ENCODE measurements at regions not wholly inside any gene's neighbourhood (a gene's known extent, or its start where the extent isn't known, plus 50 kb on each side); places are given as distances from the start of the nearest gene placed in this dataset.

DNA sequence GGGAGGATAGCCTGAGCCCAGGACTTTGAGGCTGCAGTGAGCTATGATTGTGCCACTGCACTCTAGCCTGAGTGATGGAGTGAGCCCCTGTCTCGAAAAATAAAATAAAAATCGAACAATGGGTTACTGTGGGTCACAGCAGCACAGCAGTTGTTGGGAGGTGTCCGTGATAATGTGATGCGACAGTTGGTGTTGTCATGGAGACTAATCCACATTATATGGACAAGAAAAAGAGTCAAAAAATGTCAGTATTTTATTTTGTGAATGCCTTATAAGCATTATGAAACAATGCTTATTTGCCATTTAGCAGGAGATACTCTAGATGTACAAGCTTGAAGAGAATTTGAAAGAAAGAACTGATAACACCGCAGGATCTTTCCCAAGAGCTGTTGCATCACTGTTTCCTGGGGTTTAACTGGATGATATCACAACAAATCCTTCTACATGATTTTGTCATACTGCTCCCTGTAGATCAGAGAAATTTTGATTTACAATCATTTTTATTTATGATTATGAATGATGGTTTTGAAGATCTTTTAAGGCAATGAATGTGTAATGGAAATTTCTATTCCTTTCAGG, 195.4 kb downstream of the BAMBI start:
- no peak for DNase-seq (ENCODE audit: extremely low spot score)
- H3K4me3 ChIP-seq (ENCODE audit: low read depth, low read length) = no peak overlapping the region
- 83% methylated on average over 5 of the region's 5 CpGs for WGBS
- no peaks in the 10 kb centered on the region for H3K36me3 ChIP-seq (ENCODE audit: insufficient read depth)
- no peak overlapping the region for H3K27ac ChIP-seq (ENCODE audit: low read depth)
- no peaks in the 10 kb centered on the region for H3K4me1 ChIP-seq (ENCODE audit: insufficient read depth)

DNA sequence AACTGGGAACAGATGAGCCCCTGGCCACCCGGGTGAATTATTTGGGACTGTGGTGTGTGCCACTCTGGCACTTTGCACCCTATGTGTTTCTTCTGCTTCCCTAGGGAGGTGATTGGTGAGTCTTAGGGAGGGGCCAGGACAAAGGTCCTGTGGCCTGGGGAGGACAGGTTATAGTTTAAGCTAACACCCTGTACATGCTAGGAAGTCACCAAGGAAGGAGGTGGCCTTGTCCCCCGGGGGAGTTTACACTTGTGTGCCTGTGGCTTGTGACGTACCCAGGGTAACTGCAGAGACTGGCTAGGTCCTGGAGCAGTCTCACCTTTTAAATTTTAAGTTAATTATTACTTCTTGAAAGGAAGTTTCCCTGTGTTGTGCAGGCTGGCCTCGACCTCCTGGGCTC, 196.2 kb downstream of the BAMBI start:
- no peak overlapping the region for H3K27ac ChIP-seq (ENCODE audit: low read depth)
- no peaks in the 10 kb centered on the region for H3K4me1 ChIP-seq (ENCODE audit: insufficient read depth)
- no peaks in the 10 kb centered on the region for H3K36me3 ChIP-seq (ENCODE audit: insufficient read depth)
- WGBS = 93% methylated on average over 4 of the region's 4 CpGs
- DNase-seq (ENCODE audit: extremely low spot score) = no peak
- H3K4me3 ChIP-seq (ENCODE audit: low read depth, low read length) = no peak overlapping the region

DNA sequence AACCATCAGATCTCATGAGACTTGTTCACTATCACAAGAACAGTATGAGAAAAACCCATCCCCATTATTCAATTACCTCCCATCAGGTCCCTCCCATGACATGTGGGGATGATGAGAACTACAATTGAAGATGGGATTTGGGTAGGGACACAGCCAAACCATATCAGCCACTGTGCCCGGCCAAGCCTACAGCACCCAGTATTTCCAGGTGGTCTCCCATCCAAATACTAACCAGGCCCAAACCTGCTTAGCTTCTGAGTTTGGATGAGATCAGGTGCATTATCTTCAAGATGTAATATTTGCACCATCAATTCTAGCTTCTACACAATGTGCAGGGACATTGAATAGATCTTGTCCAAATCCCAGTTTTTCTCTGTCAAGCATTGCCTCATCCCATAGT, 196.9 kb downstream of the BAMBI start:
- Histone ChIP-seq H3K27ac (ENCODE audit: low read depth) (no peak overlapping the region), H3K4me3 (ENCODE audit: low read depth, low read length) (no peak overlapping the region), H3K4me1 (ENCODE audit: insufficient read depth) (no peaks in the 10 kb centered on the region), H3K36me3 (ENCODE audit: insufficient read depth) (no peaks in the 10 kb centered on the region)
- no peak for DNase-seq (ENCODE audit: extremely low spot score)
- 94% methylated on average over 1 of the region's 1 CpG for WGBS

DNA sequence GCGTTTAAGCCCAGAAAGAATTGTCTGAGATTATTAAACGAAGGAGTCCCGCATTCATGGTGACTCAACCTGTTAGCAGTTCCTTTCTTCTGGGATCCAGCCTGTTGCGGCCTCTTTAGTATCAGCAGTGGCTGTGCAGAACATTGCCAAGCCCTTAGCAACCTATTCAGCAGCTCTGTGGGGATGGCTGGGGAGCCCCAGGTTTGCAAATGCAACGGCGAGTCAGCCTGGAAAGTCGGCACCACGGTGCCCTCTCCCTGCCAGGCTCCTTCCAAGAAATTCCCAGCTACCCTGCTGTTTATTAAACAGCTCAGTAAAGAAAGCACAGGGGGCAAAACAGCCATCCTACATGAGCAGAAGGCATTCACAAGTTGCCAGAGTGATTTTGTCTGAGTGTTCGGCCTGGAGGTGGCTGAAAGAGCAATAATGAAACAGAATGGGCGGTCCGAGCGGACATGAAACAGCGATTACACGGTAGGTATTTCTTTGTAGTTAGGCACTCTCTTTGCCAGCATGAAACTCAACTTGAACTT, 198.3 kb downstream of the BAMBI start:
- WGBS = 68% methylated on average over 14 of the region's 14 CpGs

DNA sequence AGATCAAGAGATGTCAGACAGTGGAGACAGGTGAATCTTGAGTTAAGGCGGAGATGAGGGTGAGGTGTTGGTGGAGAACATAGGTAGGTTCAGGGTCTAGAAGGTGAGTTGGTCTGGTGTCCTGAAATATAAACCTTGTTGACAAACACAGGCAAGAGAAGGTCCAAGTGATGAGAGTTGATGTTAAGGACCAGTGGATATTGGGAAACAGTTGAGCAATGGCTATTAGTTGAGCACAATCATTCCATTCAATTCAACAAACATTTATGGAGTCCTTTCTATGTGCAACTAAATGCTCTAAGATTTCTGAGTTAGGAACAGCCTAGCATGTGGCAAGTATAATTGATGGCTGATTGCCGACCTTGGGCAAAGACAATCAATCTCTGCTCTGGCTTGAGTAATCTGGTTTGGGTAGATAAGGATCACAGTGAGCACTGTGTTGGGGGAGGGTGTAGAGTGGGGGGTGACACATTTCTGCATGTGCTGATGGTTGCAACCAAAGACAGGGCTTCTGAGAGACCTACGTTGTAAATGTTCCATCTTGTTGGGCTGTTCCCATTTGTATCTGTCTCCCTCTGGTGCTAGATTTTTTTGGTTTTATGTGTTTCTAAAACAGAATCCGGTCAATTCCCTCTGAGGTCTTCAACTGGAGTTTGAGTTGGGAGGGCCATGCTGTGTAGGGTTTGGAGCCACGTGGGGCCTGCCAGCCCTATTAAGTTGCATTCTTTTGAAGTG, 201.1 kb downstream of the BAMBI start:
- no peak for DNase-seq (ENCODE audit: extremely low spot score)
- no peaks in the 10 kb centered on the region for H3K36me3 ChIP-seq (ENCODE audit: insufficient read depth)
- no peak overlapping the region for H3K4me3 ChIP-seq (ENCODE audit: low read depth, low read length)
- no peaks in the 10 kb centered on the region for H3K4me1 ChIP-seq (ENCODE audit: insufficient read depth)
- H3K27ac ChIP-seq (ENCODE audit: low read depth) = no peak overlapping the region
- WGBS = 81% methylated on average over 5 of the region's 5 CpGs

More for the DNA sequence above, 198.3 kb downstream of the BAMBI start:
- H3K36me3 ChIP-seq (ENCODE audit: insufficient read depth) = no peaks in the 10 kb centered on the region
- H3K27ac ChIP-seq (ENCODE audit: low read depth) = no peak overlapping the region
- H3K4me3 ChIP-seq (ENCODE audit: low read depth, low read length) = no peak overlapping the region
- DNase-seq (ENCODE audit: extremely low spot score) = no peak
- H3K4me1 ChIP-seq (ENCODE audit: insufficient read depth) = no peaks in the 10 kb centered on the region

DNA sequence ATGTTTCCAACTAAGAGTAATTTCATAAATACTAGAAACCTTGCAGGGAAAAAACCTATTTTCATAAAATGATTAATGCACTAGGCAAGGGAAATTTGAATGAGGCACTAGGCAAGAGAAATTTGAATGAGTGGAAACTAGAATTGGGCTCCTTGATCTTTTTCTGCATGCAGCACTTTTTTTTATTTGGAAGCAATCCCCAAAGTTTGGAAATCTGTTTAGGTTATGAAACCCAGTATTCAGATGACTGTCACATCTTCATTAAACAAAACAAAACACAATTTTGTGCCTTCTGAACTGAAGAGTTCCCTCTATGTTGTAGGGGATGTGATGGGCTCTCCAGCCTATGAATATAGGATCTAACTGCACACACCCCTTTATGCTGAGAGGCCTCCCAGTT, 201.9 kb downstream of the BAMBI start:
- no peak overlapping the region for H3K4me3 ChIP-seq (ENCODE audit: low read depth, low read length)
- no peak for DNase-seq (ENCODE audit: extremely low spot score)
- H3K27ac ChIP-seq (ENCODE audit: low read depth) = no peak overlapping the region
- no peaks in the 10 kb centered on the region for H3K36me3 ChIP-seq (ENCODE audit: insufficient read depth)
- no peaks in the 10 kb centered on the region for H3K4me1 ChIP-seq (ENCODE audit: insufficient read depth)

DNA sequence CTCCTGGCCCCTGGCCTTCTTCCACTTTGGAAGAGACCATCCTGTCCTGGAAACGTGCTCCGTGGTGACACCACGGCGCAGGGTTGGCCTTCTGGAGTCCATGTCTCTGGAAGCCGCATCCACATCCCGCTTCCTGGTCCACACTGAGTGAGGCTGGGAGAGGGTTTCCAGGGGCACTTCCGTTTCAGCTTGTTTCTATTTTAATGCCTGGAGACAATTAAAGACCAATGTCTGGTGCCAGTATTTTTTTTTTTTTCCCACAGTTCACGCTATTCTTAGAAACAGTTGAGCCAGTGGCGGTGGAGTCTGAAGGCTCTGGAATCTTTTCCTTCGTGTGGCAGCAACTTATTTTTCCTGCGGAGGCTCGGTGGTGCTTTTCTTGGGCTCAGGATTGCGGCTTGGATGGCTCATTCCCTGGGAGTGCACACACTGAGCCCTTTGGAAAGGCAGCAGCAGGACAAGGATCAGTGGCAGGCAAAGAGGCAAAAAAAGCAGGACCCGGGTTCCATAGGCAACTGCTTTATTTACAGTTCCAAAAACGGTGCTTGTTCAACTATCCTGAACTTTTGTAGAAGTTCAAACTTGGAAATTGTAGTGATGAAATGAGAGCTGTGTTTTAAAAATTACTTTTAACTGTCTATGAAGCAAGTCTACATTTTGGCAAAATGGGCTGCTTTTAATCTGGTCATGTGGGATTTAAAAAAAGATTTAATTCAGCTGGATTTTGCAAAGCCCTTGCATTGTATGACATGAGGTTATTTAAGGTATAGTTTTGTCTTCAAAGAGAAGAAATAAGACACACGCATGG, 202.8 kb downstream of the BAMBI start:
- DNase-seq (ENCODE audit: extremely low spot score) = no peak
- WGBS = 40% methylated on average over 16 of the region's 16 CpGs
- Histone ChIP-seq H3K36me3 (ENCODE audit: insufficient read depth) (no peaks in the 10 kb centered on the region), H3K4me1 (ENCODE audit: insufficient read depth) (no peaks in the 10 kb centered on the region), H3K4me3 (ENCODE audit: low read depth, low read length) (no peak overlapping the region), H3K27ac (ENCODE audit: low read depth) (no peak overlapping the region)

DNA sequence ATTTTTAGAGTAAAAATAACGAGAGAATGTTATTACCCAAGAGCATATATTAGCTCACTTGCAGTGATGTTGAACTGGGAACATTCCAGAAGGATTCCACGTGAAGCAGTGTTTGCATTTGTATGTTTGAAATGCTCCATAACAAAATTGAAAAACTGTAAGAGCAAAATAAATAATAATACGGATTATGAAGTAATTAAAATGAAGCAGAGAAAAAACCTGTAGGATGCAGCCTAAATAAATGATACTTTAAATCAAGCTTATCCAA, 203.3 kb downstream of the BAMBI start:
- Histone ChIP-seq H3K27ac (ENCODE audit: low read depth) (no peak overlapping the region), H3K4me1 (ENCODE audit: insufficient read depth) (no peaks in the 10 kb centered on the region), H3K4me3 (ENCODE audit: low read depth, low read length) (no peak overlapping the region), H3K36me3 (ENCODE audit: insufficient read depth) (no peaks in the 10 kb centered on the region)
- WGBS = 45% methylated on average over 3 of the region's 3 CpGs
- DNase-seq (ENCODE audit: extremely low spot score) = no peak

DNA sequence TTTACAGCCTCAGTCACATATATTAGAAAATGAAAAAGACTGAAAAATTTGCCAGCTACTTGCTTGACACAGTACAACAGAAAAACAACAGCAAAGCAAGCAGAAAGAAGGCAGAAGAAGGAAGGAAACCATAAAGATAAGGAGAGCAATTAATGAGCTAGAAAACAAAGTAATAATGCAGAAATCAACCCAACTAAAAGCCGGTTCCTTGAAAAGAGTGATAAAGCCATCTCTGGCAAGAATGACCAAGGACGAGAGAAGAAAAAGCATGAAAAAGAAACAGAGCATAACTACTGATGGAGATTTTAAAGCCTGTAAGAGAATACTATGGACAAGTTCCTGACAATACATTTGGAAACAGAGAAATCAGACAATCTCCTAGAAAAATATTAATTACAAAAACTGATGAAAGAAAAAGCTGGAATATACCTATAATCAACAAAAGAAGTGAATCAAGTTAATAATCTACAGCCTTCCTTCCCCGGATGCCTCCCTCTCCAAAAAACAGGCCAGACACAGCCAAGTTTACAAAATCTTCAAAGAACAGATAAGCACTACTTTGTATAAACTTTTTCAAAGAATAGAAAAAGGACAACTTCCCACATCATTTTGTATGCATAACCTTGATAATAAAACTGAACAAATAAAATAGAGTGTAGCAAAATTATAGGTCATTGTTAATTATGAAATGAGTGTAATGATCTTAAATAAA, 204.0 kb downstream of the BAMBI start:
- H3K4me1 ChIP-seq (ENCODE audit: insufficient read depth) = no peaks in the 10 kb centered on the region
- WGBS = 19% methylated on average over 3 of the region's 3 CpGs
- no peaks in the 10 kb centered on the region for H3K36me3 ChIP-seq (ENCODE audit: insufficient read depth)
- DNase-seq (ENCODE audit: extremely low spot score) = no peak
- no peak overlapping the region for H3K4me3 ChIP-seq (ENCODE audit: low read depth, low read length)
- H3K27ac ChIP-seq (ENCODE audit: low read depth) = no peak overlapping the region

DNA sequence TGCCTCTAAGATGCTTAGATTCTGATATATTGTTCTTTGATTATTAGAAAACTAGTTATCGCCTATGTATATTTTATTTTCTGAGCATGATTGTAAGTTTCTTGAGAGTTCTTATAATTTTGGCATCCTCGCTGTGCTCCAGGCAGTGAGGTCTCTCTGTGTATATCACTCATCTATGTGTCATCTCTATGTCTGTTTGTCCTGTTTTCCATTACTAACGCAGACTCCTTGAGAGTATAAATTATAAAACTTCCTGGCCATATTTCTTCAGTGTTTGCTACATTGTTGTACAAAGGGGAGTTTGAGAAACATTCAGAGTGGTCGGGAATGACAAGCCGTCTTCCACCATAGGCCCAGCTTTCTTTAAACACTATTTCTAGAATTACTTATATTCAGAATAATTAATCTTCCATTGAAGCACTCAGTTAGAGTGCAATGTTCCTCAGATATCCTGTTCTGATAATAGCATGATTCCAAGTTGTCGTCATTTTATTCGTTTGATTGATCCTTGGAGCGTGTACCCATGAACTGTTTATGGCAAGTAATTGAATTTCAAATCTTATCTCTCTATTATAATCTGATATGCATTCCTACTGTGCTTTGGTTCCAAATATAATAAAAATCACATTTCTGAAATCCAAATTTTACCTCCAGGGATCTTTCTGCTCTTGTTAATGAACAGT, 206.6 kb downstream of the BAMBI start:
- Histone ChIP-seq H3K4me1 (ENCODE audit: insufficient read depth) (no peaks in the 10 kb centered on the region), H3K36me3 (ENCODE audit: insufficient read depth) (no peaks in the 10 kb centered on the region), H3K4me3 (ENCODE audit: low read depth, low read length) (no peak overlapping the region), H3K27ac (ENCODE audit: low read depth) (no peak overlapping the region)
- whole genome bisulfite sequencing = 88% methylated on average over 8 of the region's 8 CpGs
- DNase-seq (ENCODE audit: extremely low spot score) = no peak

DNA sequence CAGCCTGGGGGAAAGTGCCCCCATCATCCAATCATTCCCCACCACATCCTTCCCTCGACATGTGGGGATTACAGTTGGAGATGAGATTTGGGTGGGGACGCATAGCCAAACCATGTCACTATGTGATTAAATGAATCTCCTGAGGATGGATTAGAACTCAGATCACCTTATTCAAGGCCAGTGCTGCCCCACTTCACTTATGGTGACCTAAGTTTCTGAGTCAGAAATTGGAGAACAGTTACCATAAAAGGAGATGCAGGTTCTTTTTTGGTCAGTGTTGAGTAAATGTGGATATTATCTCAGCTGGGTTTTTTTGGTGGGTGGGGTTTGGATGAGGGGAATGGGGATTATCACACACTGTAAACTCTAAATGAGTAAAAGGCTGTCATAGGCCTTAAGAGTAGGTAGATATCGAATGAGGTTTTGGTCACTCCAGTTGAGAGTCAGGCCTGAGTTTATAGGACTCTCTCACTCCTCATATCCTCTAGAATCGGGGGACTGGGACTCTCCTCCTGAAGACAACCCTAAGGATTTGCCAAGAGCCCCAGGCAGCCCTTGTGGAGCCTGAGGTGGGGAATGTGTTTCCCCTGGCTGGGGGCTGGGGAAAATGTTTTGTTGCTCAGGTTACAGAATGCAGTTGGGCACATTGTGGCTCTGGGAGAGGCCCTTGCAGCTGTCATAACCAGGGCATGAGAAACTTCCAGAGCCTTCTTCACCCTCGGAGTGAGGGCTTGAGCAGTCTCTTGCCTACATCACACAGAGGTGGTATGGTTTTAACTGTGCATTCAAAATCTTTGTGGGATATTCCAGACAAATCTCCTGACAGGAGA, 213.0 kb downstream of the BAMBI start:
- Histone ChIP-seq H3K36me3 (ENCODE audit: insufficient read depth) (no peaks in the 10 kb centered on the region), H3K27ac (ENCODE audit: low read depth) (no peak overlapping the region), H3K4me3 (ENCODE audit: low read depth, low read length) (no peak overlapping the region), H3K4me1 (ENCODE audit: insufficient read depth) (no peaks in the 10 kb centered on the region)
- DNase-seq (ENCODE audit: extremely low spot score) = no peak
- 86% methylated on average over 5 of the region's 5 CpGs for WGBS

DNA sequence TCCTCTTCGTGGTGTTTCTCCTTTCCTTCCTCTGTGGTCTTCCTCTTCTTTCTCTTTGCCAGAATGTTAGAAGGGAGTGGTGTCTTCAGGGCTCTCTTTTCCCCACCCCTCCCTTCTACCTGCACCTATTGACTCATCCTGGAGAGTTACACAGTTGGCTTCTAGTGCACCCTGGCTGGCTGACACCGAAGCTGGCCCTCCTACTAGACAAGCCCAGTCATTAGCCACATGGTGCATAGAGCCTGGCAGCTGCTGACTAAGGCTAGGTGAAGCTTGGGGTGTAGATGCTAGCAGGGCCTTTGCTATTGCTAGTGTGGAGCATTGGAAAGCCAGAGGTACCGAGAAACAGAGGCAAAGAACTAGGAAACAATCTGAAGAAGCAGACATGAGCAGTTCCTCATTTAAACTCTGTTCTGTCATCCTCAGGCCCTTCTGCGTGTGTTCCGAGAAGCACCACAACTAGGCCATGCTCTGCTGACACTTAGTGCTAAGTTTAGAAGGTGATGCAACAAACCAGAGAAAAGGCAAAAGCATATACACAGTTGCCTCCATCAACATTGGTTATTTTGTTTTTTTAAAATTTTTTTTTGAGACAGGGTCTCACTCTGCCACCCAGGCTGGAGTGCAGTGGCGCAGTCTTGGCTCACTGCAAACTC, 213.9 kb downstream of the BAMBI start:
- Histone ChIP-seq H3K4me1 (ENCODE audit: insufficient read depth) (no peaks in the 10 kb centered on the region), H3K36me3 (ENCODE audit: insufficient read depth) (no peaks in the 10 kb centered on the region), H3K4me3 (ENCODE audit: low read depth, low read length) (no peak overlapping the region), H3K27ac (ENCODE audit: low read depth) (no peak overlapping the region)
- 92% methylated on average over 6 of the region's 6 CpGs for WGBS
- DNase-seq (ENCODE audit: extremely low spot score) = no peak

All from urinary bladder (tissue), 3 donors.